ENCODE measurements at regions not wholly inside any gene's neighbourhood (a gene's known extent, or its start where the extent isn't known, plus 50 kb on each side); places are given as distances from the start of the nearest gene placed in this dataset.
"Not testable (repeated sequence)": the region's sequence is repeated elsewhere in the genome, so short reads cannot be mapped to it uniquely, and the experiment has no call there.

- not testable (repeated sequence) for DNase-seq
These were observed 165.1 kb upstream of the CCZ1B start for GRCh38 chr7:6991169-6991611.

GRCh38 chr7:6991686-6992085 lies 165.6 kb upstream of the CCZ1B start:
- not testable (repeated sequence) for DNase-seq

GRCh38 chr7:6992133-6992532 lies 166.1 kb upstream of the CCZ1B start:
- not testable (repeated sequence) for DNase-seq

- DNase-seq: not testable (repeated sequence)
These were observed 169.0 kb upstream of the CCZ1B start for GRCh38 chr7:6995026-6995425.

- DNase-seq: not testable (repeated sequence)
These were observed 169.6 kb upstream of the CCZ1B start for GRCh38 chr7:6995493-6996289.

- not testable (repeated sequence) for DNase-seq
These were observed 173.1 kb upstream of the CCZ1B start for GRCh38 chr7:6999067-6999666.

GRCh38 chr7:7002418-7003062 lies 176.5 kb upstream of the CCZ1B start:
- no peak for DNase-seq

- DNase-seq: no peak
These were observed 177.0 kb upstream of the C1GALT1 start for GRCh38 chr7:7005303-7005702.

- not testable (repeated sequence) for DNase-seq
These were observed 176.4 kb upstream of the C1GALT1 start for GRCh38 chr7:7005949-7006348.

GRCh38 chr7:7011241-7011640 lies 171.1 kb upstream of the C1GALT1 start:
- not testable (repeated sequence) for DNase-seq

- not testable (repeated sequence) for DNase-seq
These were observed 170.6 kb upstream of the C1GALT1 start for GRCh38 chr7:7011751-7012150.

- no peak for DNase-seq
These were observed 167.3 kb upstream of the C1GALT1 start for GRCh38 chr7:7014827-7015595.

- DNase-seq: no peak
These were observed 164.6 kb upstream of the C1GALT1 start for GRCh38 chr7:7017707-7018280.

GRCh38 chr7:7018290-7018689 lies 164.1 kb upstream of the C1GALT1 start:
- no peak for DNase-seq

GRCh38 chr7:7032221-7032620 lies 150.1 kb upstream of the C1GALT1 start:
- no peak for DNase-seq

GRCh38 chr7:7035851-7036250 lies 146.5 kb upstream of the C1GALT1 start:
- DNase-seq: no peak

GRCh38 chr7:7042286-7042893 lies 140.0 kb upstream of the C1GALT1 start:
- not testable (repeated sequence) for DNase-seq

- DNase-seq: no peak
These were observed 137.5 kb upstream of the C1GALT1 start for GRCh38 chr7:7044806-7045205.

- DNase-seq: no peak
These were observed 134.1 kb upstream of the C1GALT1 start for GRCh38 chr7:7048213-7048612.

GRCh38 chr7:7051206-7051877 lies 131.0 kb upstream of the C1GALT1 start:
- DNase-seq: peak in 5 of 14 donors; percentile 0 to 13 (median 3)

GRCh38 chr7:7054252-7054830 lies 128.0 kb upstream of the C1GALT1 start:
- DNase-seq: no peak
